Endometrium (tissue), 2 donors: ENCODE measurements at regions not wholly inside any gene's neighbourhood (a gene's known extent, or its start where the extent isn't known, plus 50 kb on each side); places are given as distances from the start of the nearest gene placed in this dataset.

Source experiments
- FAIRE-seq: peaks from 2 replicates; lab custom pipeline; 2012; peaks lifted over from hg19 to GRCh38; lab: Jason Lieb, UNC
- donor health status: control.
- donor health status: control.

GRCh38 chr2:146227152-146228019 lies 1617.4 kb upstream of the ACVR2A start:
- FAIRE-seq, result peak; percentile 23

DNA sequence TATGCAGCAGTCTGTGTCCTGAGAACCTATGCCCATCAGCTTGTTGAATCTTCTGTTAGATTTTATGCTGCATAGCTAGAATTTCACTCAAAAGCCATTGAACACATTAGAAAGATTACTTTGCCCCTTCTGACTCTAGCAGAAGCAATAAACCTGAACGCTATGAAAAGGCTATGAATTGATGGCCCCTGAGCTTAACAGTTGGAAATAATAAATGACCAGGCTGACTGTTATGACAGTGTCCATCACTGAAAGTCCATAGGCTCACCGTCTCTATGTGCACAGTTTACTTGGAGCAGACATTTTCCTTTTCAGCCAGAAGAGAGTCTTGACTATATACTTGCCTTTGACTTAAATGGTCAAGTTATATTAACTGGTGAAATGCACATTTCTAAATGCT lies 1618.8 kb upstream of the ACVR2A start:
- no peak for FAIRE-seq

- no peak for FAIRE-seq
These were observed 1623.0 kb upstream of the ACVR2A start for GRCh38 chr2:146221826-146222225.

- FAIRE-seq, result no peak
These were observed 1623.9 kb upstream of the ACVR2A start for GRCh38 chr2:146220957-146221356.

GRCh38 chr2:146214394-146214929 lies 1630.4 kb upstream of the ACVR2A start:
- FAIRE-seq, result no peak

- peak; percentile 21 for FAIRE-seq
These were observed 1631.2 kb upstream of the ACVR2A start for GRCh38 chr2:146213674-146214073.

GRCh38 chr2:146212602-146213001 lies 1632.2 kb upstream of the ACVR2A start:
- no peak for FAIRE-seq

- no peak for FAIRE-seq
These were observed 1635.0 kb upstream of the ACVR2A start for GRCh38 chr2:146209842-146210275.

GRCh38 chr2:146207901-146208300 lies 1636.9 kb upstream of the ACVR2A start:
- no peak for FAIRE-seq

DNA sequence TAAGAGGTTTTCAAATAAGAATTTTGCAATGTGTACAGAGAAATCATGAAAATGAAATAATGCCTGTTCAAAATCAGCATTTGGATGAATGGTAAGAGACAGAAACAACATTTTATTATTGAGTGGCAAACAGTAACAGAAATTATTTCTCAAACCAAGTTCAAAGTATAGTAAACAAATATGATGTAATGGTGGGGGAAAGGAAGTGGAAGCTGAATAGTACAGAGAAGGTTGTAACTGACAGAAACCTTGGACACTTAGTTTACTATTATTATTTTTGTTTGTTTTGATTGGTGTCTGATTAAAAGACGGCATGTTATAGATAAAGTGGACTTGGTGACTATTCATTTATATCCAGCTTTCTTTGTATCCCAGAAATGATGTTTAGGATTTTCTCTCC lies 1637.4 kb upstream of the ACVR2A start:
- no peak for FAIRE-seq

DNA sequence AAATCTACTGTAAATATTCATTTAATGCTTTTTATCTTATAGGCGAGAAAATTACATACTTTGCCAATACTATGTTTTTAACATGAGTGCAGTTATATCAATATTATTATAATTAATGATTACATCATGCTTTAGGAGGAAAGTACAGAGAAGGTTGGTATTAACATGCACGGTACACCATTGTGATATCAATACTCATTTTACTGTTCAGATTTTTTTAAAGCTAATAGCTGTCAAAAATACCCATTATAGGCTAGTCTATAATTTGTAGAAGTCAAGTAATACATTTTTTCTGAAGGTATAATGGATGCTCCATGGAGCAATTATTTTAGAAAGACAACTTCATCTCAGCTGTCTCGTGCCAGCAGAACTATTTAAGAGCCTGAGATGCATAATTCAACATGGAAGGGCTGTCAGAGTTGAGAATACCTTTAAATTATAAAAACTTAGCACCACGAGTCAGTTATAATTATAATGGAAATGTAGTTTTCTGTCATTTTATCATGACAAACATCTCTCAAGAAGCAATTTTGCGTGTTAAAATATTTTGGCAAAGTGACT lies 1641.7 kb upstream of the ACVR2A start:
- no peak for FAIRE-seq

GRCh38 chr2:146193619-146194018 lies 1651.2 kb upstream of the ACVR2A start:
- FAIRE-seq, result no peak

DNA sequence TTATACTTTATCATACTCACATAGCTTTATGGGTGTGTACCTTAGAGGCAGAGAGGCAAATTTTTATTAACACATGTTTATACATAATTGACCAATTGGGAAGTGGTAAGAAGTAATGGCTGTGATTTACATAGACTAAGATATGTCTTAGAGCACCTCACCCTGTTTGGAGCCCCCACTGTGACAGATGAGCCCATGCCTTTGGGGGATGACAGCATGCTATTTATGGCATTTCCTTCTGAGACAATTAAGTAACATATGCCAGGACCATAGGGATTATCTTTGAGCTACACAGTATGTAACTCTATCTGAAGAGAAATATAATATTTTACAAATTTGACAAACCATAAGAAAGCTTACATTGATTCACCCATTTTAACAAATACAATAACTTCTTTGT lies 1655.3 kb upstream of the ACVR2A start:
- FAIRE-seq, result no peak

GRCh38 chr2:146173934-146174333 lies 1654.0 kb upstream of the ZEB2 start:
- FAIRE-seq, result no peak

DNA sequence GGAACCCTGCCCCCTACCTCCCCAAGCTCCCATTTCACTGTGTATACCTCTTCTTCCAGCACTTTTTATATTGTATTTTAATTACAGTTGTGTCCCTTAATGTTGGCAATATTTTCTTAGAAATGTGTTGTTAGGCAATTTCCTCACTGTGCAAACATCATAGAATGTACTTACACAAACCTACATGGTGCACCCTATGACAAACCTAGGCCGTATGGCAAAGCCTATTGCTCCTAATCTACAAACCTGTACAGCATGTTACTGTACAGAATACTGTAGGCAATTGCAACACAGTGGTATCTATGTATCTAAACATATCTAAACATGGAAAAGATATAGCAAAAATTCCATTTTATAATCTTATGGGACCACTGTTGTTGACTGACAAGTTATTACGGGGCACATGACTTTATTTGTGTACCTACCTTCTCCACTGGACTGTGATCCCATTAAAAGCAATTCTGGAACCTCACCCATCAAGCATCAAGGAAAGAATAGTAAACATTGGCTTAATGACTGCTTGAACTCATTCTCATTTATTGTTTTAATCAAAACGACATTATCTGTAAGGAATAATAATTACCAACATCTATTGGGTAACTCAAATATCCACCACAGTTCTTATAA lies 1641.5 kb upstream of the ZEB2 start:
- no peak for FAIRE-seq

DNA sequence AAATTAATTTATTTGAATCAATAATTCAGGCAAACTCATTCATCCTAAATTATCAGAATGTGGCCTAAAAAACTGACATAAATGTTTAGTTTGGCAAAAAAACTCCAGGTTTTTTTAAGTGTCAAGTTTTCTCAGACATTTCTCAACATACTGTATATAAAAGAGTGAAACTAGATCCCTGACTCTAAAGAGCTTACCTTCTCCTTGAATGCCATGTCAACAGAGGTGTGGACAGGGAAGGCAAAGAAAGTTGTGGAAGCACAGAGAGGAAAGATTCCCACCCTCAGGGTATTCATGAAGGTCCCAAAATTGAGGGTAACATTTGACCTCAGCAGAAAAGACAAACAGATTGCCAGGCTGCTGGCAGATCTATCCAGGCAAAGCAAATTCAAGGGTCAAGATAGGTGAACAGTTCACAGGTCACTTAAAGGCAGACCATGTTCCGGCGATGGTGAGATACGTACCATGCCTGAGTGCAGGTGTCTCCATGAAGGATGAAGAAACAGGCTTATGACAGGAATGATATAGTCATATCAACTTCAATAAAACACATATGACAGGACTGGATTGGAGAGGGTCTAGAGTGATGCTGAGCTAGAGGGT lies 1638.3 kb upstream of the ZEB2 start:
- no peak for FAIRE-seq

GRCh38 chr2:146147448-146148012 lies 1627.6 kb upstream of the ZEB2 start:
- FAIRE-seq, result no peak

GRCh38 chr2:146143971-146144370 lies 1624.1 kb upstream of the ZEB2 start:
- no peak for FAIRE-seq

GRCh38 chr2:146138820-146139219 lies 1618.9 kb upstream of the ZEB2 start:
- no peak for FAIRE-seq

DNA sequence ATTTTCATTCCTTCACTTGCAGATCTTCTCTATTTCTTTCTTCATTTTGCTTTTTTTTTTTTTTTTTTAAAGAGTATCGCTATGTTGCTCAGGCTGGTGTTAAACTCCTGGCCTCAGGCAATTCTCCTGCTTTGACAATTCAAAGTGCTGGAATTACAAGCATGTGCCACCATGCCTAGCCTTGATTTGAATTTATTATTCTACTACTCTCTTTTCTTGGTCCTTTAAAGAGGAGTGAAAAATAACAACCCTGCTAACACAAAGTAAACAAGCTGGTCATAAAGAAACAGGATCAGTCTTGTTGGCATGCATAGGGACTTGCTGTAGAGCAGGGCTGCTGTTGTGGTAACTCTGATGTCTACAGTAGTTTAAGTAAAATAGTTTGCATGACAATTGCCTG lies 1615.3 kb upstream of the ZEB2 start:
- FAIRE-seq, result no peak

GRCh38 chr2:146131785-146132184 lies 1611.9 kb upstream of the ZEB2 start:
- no peak for FAIRE-seq

GRCh38 chr2:146131048-146131447 lies 1611.1 kb upstream of the ZEB2 start:
- no peak for FAIRE-seq
